ENCODE measurements at regions not wholly inside any gene's neighbourhood (a gene's known extent, or its start where the extent isn't known, plus 50 kb on each side); places are given as distances from the start of the nearest gene placed in this dataset.
"Not testable (repeated sequence)": the region's sequence is repeated elsewhere in the genome, so short reads cannot be mapped to it uniquely, and the experiment has no call there.

GRCh38 chr12:88896958-88897357, 316.7 kb upstream of the KITLG start:
- H3K36me3 ChIP-seq (replicated peaks; ENCODE audit: insufficient read depth, low read depth), result no peaks in the 10 kb centered on the region
- no peaks in the 10 kb centered on the region for H3K9me2 ChIP-seq (replicated peaks; ENCODE audit: insufficient read depth)
- no peaks in the 10 kb centered on the region for H3K27me3 ChIP-seq
- H4K20me1 ChIP-seq (ENCODE audit: insufficient read depth, poor library complexity, severe bottlenecking), result no peaks in the 10 kb centered on the region
- H3K79me2 ChIP-seq, result no peaks in the 10 kb centered on the region
- 91% methylated on average over 2 of the region's 2 CpGs for whole genome bisulfite sequencing (ENCODE audit: low lambda C conversion rate, missing lambda C conversion rate)
- no peak overlapping the region for H3K27ac ChIP-seq
- no peak overlapping the region for H3K4me2 ChIP-seq
- no peak for DNase-seq (ENCODE audit: low spot score)
- H2AFZ ChIP-seq, result no peak overlapping the region
- no peaks in the 10 kb centered on the region for H3K4me1 ChIP-seq (ENCODE audit: insufficient read depth)
- H3K9me3 ChIP-seq (ENCODE audit: low read depth), result no peaks in the 10 kb centered on the region
- H3K4me3 ChIP-seq, result no peak overlapping the region
- TF ChIP-seq EZH2phosphoT487 (IDR thresholded peaks at IDR 0.05; ENCODE audit: low read depth, severe bottlenecking, unreplicated experiment), result no peak
- no peak for TF ChIP-seq CTCF (IDR thresholded peaks at IDR 0.05; ENCODE audit: poor library complexity)
- TF ChIP-seq EZH2 (IDR thresholded peaks at IDR 0.05; ENCODE audit: borderline replicate concordance), result no peak

- no peaks in the 10 kb centered on the region for H3K4me1 ChIP-seq (ENCODE audit: insufficient read depth)
- H3K79me2 ChIP-seq, result no peaks in the 10 kb centered on the region
- no peaks in the 10 kb centered on the region for H3K36me3 ChIP-seq (replicated peaks; ENCODE audit: insufficient read depth, low read depth)
- TF ChIP-seq EZH2 (IDR thresholded peaks at IDR 0.05; ENCODE audit: borderline replicate concordance) (no peak), CTCF (IDR thresholded peaks at IDR 0.05; ENCODE audit: poor library complexity) (no peak), EZH2phosphoT487 (IDR thresholded peaks at IDR 0.05; ENCODE audit: low read depth, severe bottlenecking, unreplicated experiment) (no peak)
- no peaks in the 10 kb centered on the region for H4K20me1 ChIP-seq (ENCODE audit: insufficient read depth, poor library complexity, severe bottlenecking)
- no peak for DNase-seq (ENCODE audit: low spot score)
- H3K27ac ChIP-seq, result no peak overlapping the region
- H3K4me2 ChIP-seq, result no peak overlapping the region
- WGBS (ENCODE audit: low lambda C conversion rate, missing lambda C conversion rate), result 71% methylated on average over 1 of the region's 1 CpG
- no peaks in the 10 kb centered on the region for H3K9me3 ChIP-seq (ENCODE audit: low read depth)
- no peak overlapping the region for H2AFZ ChIP-seq
- H3K9me2 ChIP-seq (replicated peaks; ENCODE audit: insufficient read depth), result no peaks in the 10 kb centered on the region
- H3K4me3 ChIP-seq, result no peak overlapping the region
- H3K27me3 ChIP-seq, result no peaks in the 10 kb centered on the region
Measured at GRCh38 chr12:88895634-88896033, 315.4 kb upstream of the KITLG start.

GRCh38 chr12:88893801-88894200, 313.5 kb upstream of the KITLG start:
- Histone ChIP-seq H3K4me1 (ENCODE audit: insufficient read depth) (no peaks in the 10 kb centered on the region), H3K4me2 (no peak overlapping the region), H3K9me2 (replicated peaks; ENCODE audit: insufficient read depth) (no peaks in the 10 kb centered on the region), H3K4me3 (no peak overlapping the region), H3K27ac (no peak overlapping the region), H3K36me3 (replicated peaks; ENCODE audit: insufficient read depth, low read depth) (no peaks in the 10 kb centered on the region), H2AFZ (no peak overlapping the region), H3K79me2 (no peaks in the 10 kb centered on the region), H4K20me1 (ENCODE audit: insufficient read depth, poor library complexity, severe bottlenecking) (no peaks in the 10 kb centered on the region), H3K9me3 (ENCODE audit: low read depth) (no peaks in the 10 kb centered on the region), H3K27me3 (no peaks in the 10 kb centered on the region)
- DNase-seq (ENCODE audit: low spot score), result no peak
- TF ChIP-seq EZH2phosphoT487 (IDR thresholded peaks at IDR 0.05; ENCODE audit: low read depth, severe bottlenecking, unreplicated experiment) (no peak), CTCF (IDR thresholded peaks at IDR 0.05; ENCODE audit: poor library complexity) (no peak), EZH2 (IDR thresholded peaks at IDR 0.05; ENCODE audit: borderline replicate concordance) (no peak)
- WGBS (ENCODE audit: low lambda C conversion rate, missing lambda C conversion rate), result 84% methylated on average over 3 of the region's 3 CpGs

- not testable (repeated sequence) for H3K27ac ChIP-seq; H3K36me3 ChIP-seq (replicated peaks; ENCODE audit: insufficient read depth, low read depth); H3K9me2 ChIP-seq (replicated peaks; ENCODE audit: insufficient read depth); H3K4me2 ChIP-seq; DNase-seq (ENCODE audit: low spot score); H3K4me3 ChIP-seq; H2AFZ ChIP-seq; H3K79me2 ChIP-seq; H3K4me1 ChIP-seq (ENCODE audit: insufficient read depth); H3K9me3 ChIP-seq (ENCODE audit: low read depth); H4K20me1 ChIP-seq (ENCODE audit: insufficient read depth, poor library complexity, severe bottlenecking); H3K27me3 ChIP-seq
- WGBS (ENCODE audit: low lambda C conversion rate, missing lambda C conversion rate), result 98% methylated on average over 11 of the region's 11 CpGs
Measured at GRCh38 chr12:88891434-88891833, 311.2 kb upstream of the KITLG start.

Measured in hepatocyte (in vitro differentiated cells).